GM23248 (cell line): ENCODE measurements at regions not wholly inside any gene's neighbourhood (a gene's known extent, or its start where the extent isn't known, plus 50 kb on each side); places are given as distances from the start of the nearest gene placed in this dataset.

ENCODE experiments used
- EZH2 ChIP-seq: fragments of 200-600 bp; sonication (generic); IDR thresholded peaks from 2 replicates; pipeline ENCODE4 v1.6.1; 2018; ENCODE audit warnings: antibody characterized with exemption, mild to moderate bottlenecking; ENCODE audit not compliant: insufficient read depth, poor library complexity, severe bottlenecking
- EZH2phosphoT487 ChIP-seq: fragments of 200-600 bp; sonication (generic); IDR thresholded peaks from 2 replicates; pipeline ENCODE4 v1.6.1; 2018; ENCODE audit warnings: antibody characterized with exemption, moderate library complexity, mild to moderate bottlenecking, low read depth; ENCODE audit not compliant: insufficient read depth

DNA sequence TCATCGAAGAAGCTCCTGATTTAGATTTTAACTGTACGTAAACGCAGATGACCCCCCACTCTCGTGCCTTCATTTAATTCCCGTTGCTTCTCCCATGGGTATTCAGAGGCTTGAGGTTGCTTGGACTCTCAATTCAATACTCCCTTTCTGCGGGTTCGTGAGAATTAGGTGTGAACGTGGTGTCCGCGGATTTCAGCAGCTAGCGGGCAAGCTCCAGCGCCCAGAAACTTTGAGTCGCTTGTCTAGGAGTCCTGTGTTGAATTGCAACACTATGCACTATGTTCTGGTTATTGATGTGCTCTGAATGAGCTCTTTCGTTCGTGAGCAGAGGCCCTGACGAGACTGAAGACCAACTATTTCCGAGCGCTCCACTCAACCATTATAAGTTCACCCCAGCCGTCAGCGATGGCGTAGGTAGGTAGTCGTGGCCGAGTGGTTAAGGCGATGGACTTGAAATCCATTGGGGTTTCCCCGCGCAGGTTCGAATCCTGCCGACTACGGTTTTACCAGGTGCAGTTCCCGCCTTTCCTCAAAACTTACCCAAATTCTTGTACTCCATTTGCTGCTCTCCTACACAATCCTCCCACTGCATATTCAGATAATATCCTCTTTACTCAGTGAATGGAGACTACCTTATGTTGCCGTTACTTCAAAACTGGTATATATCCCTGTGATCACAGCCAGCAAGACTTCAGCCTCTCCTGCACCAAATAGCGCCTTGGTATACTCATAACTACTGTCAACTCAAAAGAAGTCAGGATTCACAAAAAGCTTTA lies 72.6 kb upstream of the ZNF184 start:
- no peak for TF ChIP-seq EZH2
- TF ChIP-seq EZH2phosphoT487 = no peak
